GM13976 (cell line): ENCODE measurements at regions not wholly inside any gene's neighbourhood (a gene's known extent, or its start where the extent isn't known, plus 50 kb on each side); places are given as distances from the start of the nearest gene placed in this dataset.

Source experiments
- DNase-seq: peaks from one replicate; pipeline ENCODE4 v3.0.0; 2012; ENCODE audit warnings: low spot score
- CTCF ChIP-seq: IDR thresholded peaks from 2 replicates; pipeline ENCODE4 v1.5.1; 2012; ENCODE audit warnings: borderline replicate concordance, mild to moderate bottlenecking; ENCODE audit not compliant: insufficient read depth; ENCODE audit errors: extremely low read depth, missing control alignments, control extremely low read depth
- in situ Hi-C: fragments of 300-500 bp; cut with MboI; formaldehyde crosslinking; loops from one replicate; pipeline ENCODE4 v1.12.0; 2022; ENCODE audit warnings: low sequenced_read_pairs, mixed read lengths, inconsistent platforms; ENCODE audit not compliant: unreplicated experiment

- TF ChIP-seq CTCF = no peak
- no peak for DNase-seq
- in situ Hi-C loops = no loop called here
Measured at GRCh38 chr2:16566701-16567100, 98.9 kb downstream of the CYRIA start.

DNA sequence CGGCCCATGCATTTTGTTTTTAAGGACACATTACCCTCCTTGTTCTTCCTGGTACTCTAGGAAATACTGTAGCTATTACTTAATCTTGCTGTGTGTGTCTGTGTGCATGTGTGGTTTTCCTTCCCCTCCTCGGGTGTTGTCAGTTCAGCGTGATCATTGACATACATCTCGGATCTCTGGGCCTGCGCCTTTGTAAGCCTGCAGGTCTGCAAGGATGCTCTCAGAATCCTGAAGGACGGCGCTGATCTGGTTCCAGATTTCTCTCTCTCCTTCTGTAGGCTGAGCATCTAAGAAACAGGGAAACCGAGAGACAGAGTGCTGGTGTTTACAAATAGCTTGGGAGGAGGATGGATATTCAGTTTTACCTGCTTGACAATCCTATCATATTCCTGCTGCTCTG, 100.2 kb downstream of the CYRIA start:
- no peak for DNase-seq
- in situ Hi-C loops = no loop called here
- no peak for TF ChIP-seq CTCF

DNA sequence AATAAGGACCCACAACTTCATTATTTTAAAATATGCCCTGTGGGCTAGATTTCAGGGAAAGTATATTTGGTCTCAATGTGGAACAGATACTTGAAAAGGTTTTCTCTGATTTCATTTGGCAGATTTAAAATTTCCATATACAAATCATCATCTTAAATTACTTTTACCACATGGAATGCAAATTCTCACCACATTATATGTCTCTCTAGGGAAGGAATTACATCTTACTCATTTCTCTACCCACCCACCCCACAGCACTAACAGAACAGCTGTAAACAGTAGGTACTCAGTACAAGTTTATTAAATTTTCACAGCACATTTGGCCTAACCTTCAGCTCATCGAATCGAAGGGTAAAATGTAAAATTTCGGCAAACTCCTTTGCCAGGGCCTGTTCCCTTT, 104.0 kb downstream of the CYRIA start:
- TF ChIP-seq CTCF = no peak
- in situ Hi-C loops = no loop called here

DNA sequence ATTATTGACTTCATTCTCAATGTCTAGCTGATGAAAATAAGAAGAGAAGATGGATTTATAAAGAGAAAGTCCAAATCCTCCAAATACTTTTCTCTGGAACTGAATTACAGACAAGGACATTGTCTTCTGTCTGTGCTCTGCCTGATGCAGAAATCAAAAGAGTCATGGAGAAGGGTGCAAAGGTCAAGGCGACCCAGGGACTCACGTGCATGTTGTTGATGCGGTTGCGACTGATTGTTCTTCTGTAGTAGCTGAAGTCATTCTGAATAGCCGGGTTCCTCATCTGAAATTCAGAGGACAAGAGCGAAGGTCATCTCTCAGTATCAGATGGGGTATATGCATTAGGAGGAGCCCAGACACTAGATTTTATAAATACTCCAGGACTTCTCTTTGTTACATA, 104.4 kb downstream of the CYRIA start:
- in situ Hi-C loops = no loop called here
- TF ChIP-seq CTCF = no peak
- no peak for DNase-seq

More for the DNA sequence above, 104.0 kb downstream of the CYRIA start:
- DNase-seq = no peak

GRCh38 chr2:16559278-16560067, 106.2 kb downstream of the CYRIA start:
- in situ Hi-C loops = no loop called here
- TF ChIP-seq CTCF = no peak
- DNase-seq = no peak

DNA sequence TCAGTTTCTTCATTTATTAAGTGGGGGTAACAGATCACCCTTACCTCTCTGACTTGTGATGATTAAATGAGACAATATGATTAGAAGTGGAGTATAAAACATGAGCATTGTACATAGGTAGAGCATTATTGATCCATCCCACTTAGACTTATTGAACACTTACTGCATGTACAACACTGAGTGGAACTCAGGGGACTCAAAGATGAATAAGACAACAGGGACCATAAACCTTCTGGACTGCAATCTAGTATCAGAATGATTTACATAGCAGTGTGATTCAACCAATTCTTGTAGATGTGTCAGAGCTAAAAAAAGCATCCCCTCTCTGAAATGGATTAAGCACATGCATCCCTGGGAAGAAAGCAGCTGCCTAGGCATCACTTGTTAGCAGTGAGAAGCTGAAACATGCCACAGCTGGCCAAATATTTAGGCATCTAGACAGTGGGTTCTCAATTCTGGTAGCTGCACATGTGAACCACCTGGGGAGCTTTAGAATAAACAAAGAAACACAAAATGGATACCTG, 111.5 kb downstream of the CYRIA start:
- no peak for DNase-seq
- no peak for TF ChIP-seq CTCF
- in situ Hi-C loops = no loop called here
